K562 (cell line): ENCODE measurements at regions not wholly inside any gene's neighbourhood (a gene's known extent, or its start where the extent isn't known, plus 50 kb on each side); places are given as distances from the start of the nearest gene placed in this dataset.

ENCODE experiments used
- ATAC-seq: fragments of 200-7000 bp; cut with Tn5 transposase; 3 replicates; pipeline ENCODE4 v1.9.1; 2020; ENCODE audit warnings: moderate library complexity
- BruUV-seq: library from RNA; stranded (reverse); fragments of 400-500 nt; replicated peaks from 2 replicates; lab custom pipeline; 2021; lab: Mats Ljungman, UMichigan
- CTCF ChIA-PET: fragments of 300-600 bp; formaldehyde crosslinking; extraction: SDS; loops from one replicate; lab custom pipeline; 2021; ENCODE audit warnings: low intra/inter-chr PET ratio; lab: Yijun Ruan, JAX
- POLR2A ChIA-PET: fragments of 300-600, 350-650 bp; sonication (Branson Sonifier 250); formaldehyde crosslinking; extraction: SDS; loops from one replicate; lab custom pipeline; 2021; ENCODE audit warnings: antibody characterized with exemption, inconsistent platforms; lab: Yijun Ruan, JAX
- DNase-seq, 4 experiments: peaks; one replicate each; pipeline versions ENCODE4 v3.0.0 to v3.0.0-alpha.2; 2011 to 2018; ENCODE audit warnings: low spot score in 3 of 4, mixed read lengths in 3 of 4; ENCODE audit errors: extremely low read depth in 1 of 4
- FAIRE-seq: peaks from 2 replicates; lab custom pipeline; 2011; peaks lifted over from hg19 to GRCh38; lab: Jason Lieb, UNC
- H2AFZ ChIP-seq: 2 replicates; pipeline ENCODE4 v1.6.0; 2011; ENCODE audit warnings: low read depth, low read length, control low read depth, inconsistent platforms
- H3K27ac ChIP-seq: fragments of 200-600 bp; 3 replicates; pipeline ENCODE4 v1.8.0; 2011; ENCODE audit warnings: low read depth, mild to moderate bottlenecking, control low read depth, inconsistent platforms, low read length, moderate library complexity, mixed read lengths; ENCODE audit errors: extremely low read depth
- H3K27me3 ChIP-seq, 2 experiments: fragments of 300-600 bp in 1 of 2; 2 replicates in 1 of 2; 3 replicates in 1 of 2; pipeline versions ENCODE4 v1.6.0 to v1.8.0; 2011; ENCODE audit warnings: inconsistent platforms in 2 of 2, low read length in 2 of 2, mild to moderate bottlenecking in 1 of 2, mixed read lengths in 1 of 2, moderate library complexity in 1 of 2; ENCODE audit not compliant: control insufficient read depth in 2 of 2, insufficient read depth in 2 of 2
- H3K36me3 ChIP-seq: fragments of 300-600 bp; 3 replicates; pipeline ENCODE4 v1.8.0; 2011; ENCODE audit warnings: mild to moderate bottlenecking, low read length, inconsistent platforms; ENCODE audit not compliant: control insufficient read depth, insufficient read depth
- H3K4me1 ChIP-seq, 2 experiments: fragments of 200-600 bp in 1 of 2; replicated peaks in 1 of 2; 2 replicates in 1 of 2; 3 replicates in 1 of 2; pipeline versions ENCODE4 v1.5.1 to v1.8.0; 2011; ENCODE audit warnings: inconsistent platforms in 2 of 2, low read length in 2 of 2, mild to moderate bottlenecking in 1 of 2, mixed read lengths in 1 of 2, moderate library complexity in 1 of 2; ENCODE audit not compliant: control insufficient read depth in 2 of 2, insufficient read depth in 2 of 2
- H3K4me2 ChIP-seq: 2 replicates; pipeline ENCODE4 v1.6.1; 2011; ENCODE audit warnings: low read length, control low read depth, inconsistent platforms, mixed read lengths; ENCODE audit not compliant: insufficient read depth
- H3K4me3 ChIP-seq: fragments of 200-600 bp; sonication (generic), shearing (Covaris generic); 2 replicates; pipeline ENCODE4 v1.5.1; 2016; ENCODE audit warnings: control low read depth, inconsistent platforms
- H3K79me2 ChIP-seq: fragments of 200-600 bp; 3 replicates; pipeline ENCODE4 v1.8.0; 2011; ENCODE audit warnings: low read length, inconsistent platforms; ENCODE audit not compliant: control insufficient read depth, insufficient read depth
- H3K9ac ChIP-seq, 2 experiments: 2 replicates each; pipeline versions ENCODE4 v1.6.0 to v1.6.1; 2011; ENCODE audit warnings: low read depth in 2 of 2, low read length in 2 of 2, control low read depth in 1 of 2, inconsistent platforms in 1 of 2, mild to moderate bottlenecking in 1 of 2, mixed read lengths in 1 of 2; ENCODE audit not compliant: insufficient read depth in 1 of 2
- H3K9me1 ChIP-seq: one replicate; pipeline ENCODE4 v1.6.0; 2011; ENCODE audit warnings: inconsistent platforms, mild to moderate bottlenecking, low read length, moderate library complexity; ENCODE audit not compliant: control insufficient read depth, insufficient read depth
- H3K9me3 ChIP-seq: replicated peaks from 2 replicates; pipeline ENCODE4 v1.5.1; 2011; ENCODE audit warnings: low read depth, low read length, inconsistent platforms; ENCODE audit not compliant: control insufficient read depth, insufficient read depth
- H4K20me1 ChIP-seq: replicated peaks from 2 replicates; pipeline ENCODE4 v1.6.1; 2011; ENCODE audit warnings: low read length, inconsistent platforms, mixed read lengths; ENCODE audit not compliant: control insufficient read depth, insufficient read depth
- CCNT2 ChIP-seq: IDR thresholded peaks from 2 replicates; pipeline ENCODE4 v1.6.1; 2011; ENCODE audit warnings: borderline replicate concordance, low read depth, mild to moderate bottlenecking, moderate library complexity, mixed read lengths, low read length; ENCODE audit not compliant: insufficient read length; ENCODE audit errors: extremely low read depth
- DNMT1 ChIP-seq: fragments of 450-650 bp; IDR thresholded peaks from 2 replicates; pipeline ENCODE4 v1.6.1; 2016; ENCODE audit warnings: antibody characterized with exemption, mild to moderate bottlenecking
- HDAC3 ChIP-seq: fragments of 450-650 bp; IDR thresholded peaks from 2 replicates; pipeline ENCODE4 v1.6.1; 2018; ENCODE audit warnings: borderline replicate concordance, mild to moderate bottlenecking, moderate library complexity; ENCODE audit not compliant: partially characterized antibody
- KDM4B ChIP-seq, 2 experiments: fragments of 450-650 bp in 1 of 2; sonication (generic) in 1 of 2; IDR thresholded peaks; 2 replicates each; pipeline ENCODE4 v1.6.1; 2016 to 2017; ENCODE audit warnings: borderline replicate concordance in 2 of 2, antibody characterized with exemption in 1 of 2, low read depth in 1 of 2, mild to moderate bottlenecking in 1 of 2
- KLF1 ChIP-seq: fragments of 450-650 bp; IDR thresholded peaks from 2 replicates; pipeline ENCODE4 v1.6.1; 2016; ENCODE audit warnings: missing genetic modification characterization, missing compliant biosample characterization
- NCOA6 ChIP-seq: fragments of 450-650 bp; IDR thresholded peaks from 2 replicates; pipeline ENCODE4 v1.6.1; 2017; ENCODE audit warnings: mild to moderate bottlenecking
- RBBP5 ChIP-seq: fragments of 200-600 bp; sonication (generic); IDR thresholded peaks from 2 replicates; pipeline ENCODE4 v1.6.1; 2012; ENCODE audit warnings: borderline replicate concordance, mild to moderate bottlenecking, low read length, control low read depth, inconsistent platforms; ENCODE audit not compliant: insufficient read depth, poor library complexity, severe bottlenecking
- SMARCB1 ChIP-seq: IDR thresholded peaks from 2 replicates; pipeline ENCODE4 v1.6.1; 2011; ENCODE audit warnings: improper control_type of control experiment, low read depth; ENCODE audit not compliant: insufficient read length
- TFE3 ChIP-seq: fragments of 450-650 bp; formaldehyde crosslinking; IDR thresholded peaks from 2 replicates; pipeline ENCODE4 v1.4.0; 2020; ENCODE audit warnings: mild to moderate bottlenecking, mixed read lengths
- THRB ChIP-seq: fragments of 450-650 bp; formaldehyde crosslinking; conservative IDR thresholded peaks from 2 replicates; pipeline ENCODE4 v1.4.0; 2022; ENCODE audit warnings: mild to moderate bottlenecking, missing genetic modification characterization
- U2AF1 ChIP-seq: fragments of 200-400 bp; formaldehyde crosslinking; optimal IDR thresholded peaks from 2 replicates; pipeline ENCODE3; 2017; ENCODE audit warnings: mild to moderate bottlenecking, low read depth, low read length, moderate library complexity
- WGBS: fragments of 100-300 bp; shearing (Covaris generic); methylation state at CpG from one replicate; pipeline ENCODE4 v1.1.6; 2016; ENCODE audit warnings: low coverage, mixed read lengths; ENCODE audit not compliant: insufficient coverage; ENCODE audit errors: missing lambda C conversion rate; 5-methylcytosine and 5-hydroxymethylcytosine counted together
- in situ Hi-C: fragments of 300-500 bp; cut with MboI; formaldehyde crosslinking; loops from 4 replicates; pipeline ENCODE4 v1.15.0; 2018; ENCODE audit warnings: inconsistent platforms, mixed read lengths
- intact Hi-C: fragments of 100-400 bp; cut with micrococcal nuclease; formaldehyde crosslinking; loops from 2 replicates; pipeline ENCODE4 v1.14.2; 2022
- TF ChIP-seq, protein P1 (sequence below): fragments of 250-450 bp; sonication (Bioruptor Pico); IDR thresholded peaks from 2 replicates; pipeline ENCODE4 v1.5.0; 2022; ENCODE audit warnings: mild to moderate bottlenecking
- TF ChIP-seq, protein P2 (sequence below): fragments of 450-650 bp; conservative IDR thresholded peaks from 2 replicates; pipeline ENCODE4 v1.6.1; 2016; ENCODE audit warnings: missing genetic modification characterization, low read depth, mild to moderate bottlenecking, missing compliant biosample characterization, moderate library complexity
- TF ChIP-seq, protein P3 (sequence below): fragments of 450-650 bp; IDR thresholded peaks from 2 replicates; pipeline ENCODE4 v1.7.0; 2016; ENCODE audit warnings: borderline replicate concordance

DNA sequence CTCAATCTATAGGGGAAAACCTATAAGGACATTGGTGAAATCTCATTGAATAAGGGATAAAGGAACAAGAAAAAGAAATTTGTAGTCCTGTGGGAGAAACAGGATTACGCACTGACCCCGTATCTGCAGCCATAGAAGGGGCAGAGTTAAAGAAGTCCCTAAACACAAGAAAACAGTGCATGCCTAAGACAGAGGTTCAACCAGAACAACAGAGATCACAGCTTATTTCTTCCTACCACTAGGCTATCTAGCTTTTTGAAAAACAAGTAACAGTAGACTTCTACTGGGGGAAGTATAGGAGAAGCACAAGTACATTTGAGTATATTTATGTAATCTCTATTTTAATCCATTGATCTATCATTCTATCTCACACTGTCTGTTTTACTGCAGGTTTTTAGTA is 485.2 kb upstream of the REG3G start:
- intact Hi-C loops (no loop called here), in situ Hi-C loops (no loop called here)
- Histone ChIP-seq H3K4me3 (peak overlapping the region; percentile 62), H3K9ac (peak overlapping the region in 1 of 2 experiments; percentile 90; a peak in 3 of 4 replicates), H3K4me2 (peak overlapping the region; percentile 46), H3K9me3 (no peaks in the 10 kb centered on the region), H3K27me3 (no peaks in the 10 kb centered on the region), H2AFZ (no peak overlapping the region), H3K27ac (peak overlapping the region; percentile 96; the same call in 2 of the 3 replicates), H3K36me3 (no peaks in the 10 kb centered on the region), H3K79me2 (peaks cover 61% of the 10 kb centered on the region), H4K20me1 (no peaks in the 10 kb centered on the region), H3K9me1 (no peaks in the 10 kb centered on the region), H3K4me1 (no peaks in the 10 kb centered on the region)
- BruUV-seq, result no TSS peak
- peak in 2 of 4 experiments; percentile 13 to 24 for DNase-seq
- peak; percentile 52 for FAIRE-seq
- ChIA-PET CTCF (no interaction called here), POLR2A (no interaction called here)
- WGBS, result 4% methylated on average over 2 of the region's 2 CpGs
- ATAC-seq, result peak; percentile 70
- TF ChIP-seq, protein P1, sequence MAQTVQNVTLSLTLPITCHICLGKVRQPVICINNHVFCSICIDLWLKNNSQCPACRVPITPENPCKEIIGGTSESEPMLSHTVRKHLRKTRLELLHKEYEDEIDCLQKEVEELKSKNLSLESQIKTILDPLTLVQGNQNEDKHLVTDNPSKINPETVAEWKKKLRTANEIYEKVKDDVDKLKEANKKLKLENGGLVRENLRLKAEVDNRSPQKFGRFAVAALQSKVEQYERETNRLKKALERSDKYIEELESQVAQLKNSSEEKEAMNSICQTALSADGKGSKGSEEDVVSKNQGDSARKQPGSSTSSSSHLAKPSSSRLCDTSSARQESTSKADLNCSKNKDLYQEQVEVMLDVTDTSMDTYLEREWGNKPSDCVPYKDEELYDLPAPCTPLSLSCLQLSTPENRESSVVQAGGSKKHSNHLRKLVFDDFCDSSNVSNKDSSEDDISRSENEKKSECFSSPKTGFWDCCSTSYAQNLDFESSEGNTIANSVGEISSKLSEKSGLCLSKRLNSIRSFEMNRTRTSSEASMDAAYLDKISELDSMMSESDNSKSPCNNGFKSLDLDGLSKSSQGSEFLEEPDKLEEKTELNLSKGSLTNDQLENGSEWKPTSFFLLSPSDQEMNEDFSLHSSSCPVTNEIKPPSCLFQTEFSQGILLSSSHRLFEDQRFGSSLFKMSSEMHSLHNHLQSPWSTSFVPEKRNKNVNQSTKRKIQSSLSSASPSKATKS (CRISPR knock-in tag), result no peak
- TF ChIP-seq, protein P2, sequence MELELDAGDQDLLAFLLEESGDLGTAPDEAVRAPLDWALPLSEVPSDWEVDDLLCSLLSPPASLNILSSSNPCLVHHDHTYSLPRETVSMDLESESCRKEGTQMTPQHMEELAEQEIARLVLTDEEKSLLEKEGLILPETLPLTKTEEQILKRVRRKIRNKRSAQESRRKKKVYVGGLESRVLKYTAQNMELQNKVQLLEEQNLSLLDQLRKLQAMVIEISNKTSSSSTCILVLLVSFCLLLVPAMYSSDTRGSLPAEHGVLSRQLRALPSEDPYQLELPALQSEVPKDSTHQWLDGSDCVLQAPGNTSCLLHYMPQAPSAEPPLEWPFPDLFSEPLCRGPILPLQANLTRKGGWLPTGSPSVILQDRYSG (tag), result no peak
- TF ChIP-seq THRB (CRISPR knock-in tag) (no peak), RBBP5 (no peak), CCNT2 (no peak), KLF1 (tag) (no peak), TFE3 (CRISPR knock-in tag) (no peak), HDAC3 (no peak), KDM4B (IDR thresholded peaks at IDR 0.05; ENCODE audit: borderline replicate concordance in 2 of 2, low read depth in 1 of 2) (no peak), DNMT1 (no peak), U2AF1 (no peak), NCOA6 (no peak), SMARCB1 (no peak)
- TF ChIP-seq, protein P3, sequence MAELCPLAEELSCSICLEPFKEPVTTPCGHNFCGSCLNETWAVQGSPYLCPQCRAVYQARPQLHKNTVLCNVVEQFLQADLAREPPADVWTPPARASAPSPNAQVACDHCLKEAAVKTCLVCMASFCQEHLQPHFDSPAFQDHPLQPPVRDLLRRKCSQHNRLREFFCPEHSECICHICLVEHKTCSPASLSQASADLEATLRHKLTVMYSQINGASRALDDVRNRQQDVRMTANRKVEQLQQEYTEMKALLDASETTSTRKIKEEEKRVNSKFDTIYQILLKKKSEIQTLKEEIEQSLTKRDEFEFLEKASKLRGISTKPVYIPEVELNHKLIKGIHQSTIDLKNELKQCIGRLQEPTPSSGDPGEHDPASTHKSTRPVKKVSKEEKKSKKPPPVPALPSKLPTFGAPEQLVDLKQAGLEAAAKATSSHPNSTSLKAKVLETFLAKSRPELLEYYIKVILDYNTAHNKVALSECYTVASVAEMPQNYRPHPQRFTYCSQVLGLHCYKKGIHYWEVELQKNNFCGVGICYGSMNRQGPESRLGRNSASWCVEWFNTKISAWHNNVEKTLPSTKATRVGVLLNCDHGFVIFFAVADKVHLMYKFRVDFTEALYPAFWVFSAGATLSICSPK, result no peak
